ENCODE measurements at regions not wholly inside any gene's neighbourhood (a gene's known extent, or its start where the extent isn't known, plus 50 kb on each side); places are given as distances from the start of the nearest gene placed in this dataset.

DNA sequence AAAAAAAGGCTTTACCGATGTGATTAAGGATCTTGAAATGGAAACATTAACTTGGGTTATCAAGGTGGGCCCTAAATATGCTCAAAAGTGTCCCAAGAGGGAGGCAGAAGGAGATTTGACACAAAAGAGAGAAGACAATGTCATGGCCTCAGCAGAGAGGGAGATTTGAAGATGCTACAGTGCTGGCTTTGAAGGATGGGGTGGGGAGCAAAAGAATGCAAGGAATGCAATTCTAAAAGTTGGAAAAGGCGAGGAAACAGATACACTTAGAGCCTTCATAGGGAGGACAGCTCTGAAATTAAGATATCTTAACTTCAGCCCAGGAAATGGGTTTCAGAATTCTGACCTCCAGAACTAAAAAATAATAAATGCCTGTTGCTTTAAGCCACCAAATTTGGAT lies 314.5 kb upstream of the CCDC54 start:
- H3K9me3 ChIP-seq: no peaks in the 10 kb centered on the region
- no peak for FAIRE-seq
- no peaks in the 10 kb centered on the region for H3K4me1 ChIP-seq
- ATAC-seq: no peak
- no peak for DNase-seq
- no peak overlapping the region for H3K27ac ChIP-seq
- no peaks in the 10 kb centered on the region for H3K36me3 ChIP-seq
- H3K27me3 ChIP-seq: no peaks in the 10 kb centered on the region
- intact Hi-C loops (cut with DNase I): no loop called here
- 53 to 69% methylated on average over 2 of the region's 2 CpGs for WGBS, 2 donors
- no peak overlapping the region for H3K4me3 ChIP-seq
- TF ChIP-seq, protein P1, sequence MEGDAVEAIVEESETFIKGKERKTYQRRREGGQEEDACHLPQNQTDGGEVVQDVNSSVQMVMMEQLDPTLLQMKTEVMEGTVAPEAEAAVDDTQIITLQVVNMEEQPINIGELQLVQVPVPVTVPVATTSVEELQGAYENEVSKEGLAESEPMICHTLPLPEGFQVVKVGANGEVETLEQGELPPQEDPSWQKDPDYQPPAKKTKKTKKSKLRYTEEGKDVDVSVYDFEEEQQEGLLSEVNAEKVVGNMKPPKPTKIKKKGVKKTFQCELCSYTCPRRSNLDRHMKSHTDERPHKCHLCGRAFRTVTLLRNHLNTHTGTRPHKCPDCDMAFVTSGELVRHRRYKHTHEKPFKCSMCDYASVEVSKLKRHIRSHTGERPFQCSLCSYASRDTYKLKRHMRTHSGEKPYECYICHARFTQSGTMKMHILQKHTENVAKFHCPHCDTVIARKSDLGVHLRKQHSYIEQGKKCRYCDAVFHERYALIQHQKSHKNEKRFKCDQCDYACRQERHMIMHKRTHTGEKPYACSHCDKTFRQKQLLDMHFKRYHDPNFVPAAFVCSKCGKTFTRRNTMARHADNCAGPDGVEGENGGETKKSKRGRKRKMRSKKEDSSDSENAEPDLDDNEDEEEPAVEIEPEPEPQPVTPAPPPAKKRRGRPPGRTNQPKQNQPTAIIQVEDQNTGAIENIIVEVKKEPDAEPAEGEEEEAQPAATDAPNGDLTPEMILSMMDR (IDR thresholded peaks at IDR 0.05): no peak

DNA sequence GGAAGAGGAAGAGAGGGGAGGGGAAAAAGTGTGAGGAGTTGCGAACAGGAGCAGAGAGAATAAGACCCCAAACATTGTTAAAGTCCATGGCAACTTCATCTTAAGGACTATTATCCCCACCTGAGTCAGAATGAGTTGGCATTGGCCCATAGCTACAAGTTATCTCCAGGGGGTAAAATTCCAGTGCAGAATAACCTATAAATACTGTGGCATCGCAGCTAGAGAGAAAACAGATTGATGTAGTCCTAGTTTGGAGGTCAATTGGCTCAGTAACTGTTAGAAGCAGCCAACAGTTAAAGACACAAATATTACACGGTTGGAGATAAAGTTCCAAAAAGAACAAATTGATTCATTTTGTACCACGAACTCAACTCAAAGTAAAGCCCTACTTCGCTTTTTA lies 313.9 kb upstream of the CCDC54 start:
- Histone ChIP-seq H3K9me3 (no peaks in the 10 kb centered on the region), H3K27ac (no peak overlapping the region), H3K4me1 (no peaks in the 10 kb centered on the region), H3K4me3 (no peak overlapping the region), H3K36me3 (no peaks in the 10 kb centered on the region), H3K27me3 (no peaks in the 10 kb centered on the region)
- DNase-seq (no peak), FAIRE-seq (no peak), ATAC-seq (no peak)
- TF ChIP-seq, protein P1 (IDR thresholded peaks at IDR 0.05): no peak
- 43% methylated on average over 5 of the region's 5 CpGs for WGBS, 2 donors
- intact Hi-C loops (cut with DNase I): no loop called here

DNA sequence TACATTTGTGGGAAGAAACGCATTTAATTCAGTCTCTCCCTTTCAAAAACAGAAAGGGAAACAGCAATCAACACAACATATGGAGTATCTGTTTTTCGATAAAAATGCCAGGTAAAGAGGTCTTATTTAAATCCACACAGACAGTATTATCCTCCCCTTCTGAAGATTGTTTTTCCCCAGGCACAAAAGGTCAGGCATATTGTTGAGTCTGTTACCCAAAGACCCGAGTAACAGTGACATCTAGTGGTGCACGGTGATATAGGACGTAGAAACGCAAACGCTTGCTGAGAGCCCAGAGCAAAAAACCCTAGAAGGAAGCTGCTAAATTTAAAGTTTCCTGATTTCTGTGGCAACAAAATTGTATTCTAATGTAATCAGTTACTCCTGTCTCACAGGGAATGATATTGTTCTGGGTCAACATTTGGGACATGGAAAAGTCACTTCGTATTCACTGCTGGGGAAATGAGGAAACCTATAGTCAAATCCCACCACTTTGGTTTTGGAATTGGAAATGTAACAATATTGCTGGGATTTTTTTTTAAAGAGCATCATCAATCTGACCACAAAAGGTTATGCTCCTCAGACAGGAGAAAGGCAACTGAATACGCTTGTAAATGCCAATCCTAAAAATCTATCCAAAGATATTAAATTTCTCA lies 312.7 kb upstream of the CCDC54 start:
- Histone ChIP-seq H3K27me3 (no peaks in the 10 kb centered on the region), H3K27ac (no peak overlapping the region), H3K4me3 (no peak overlapping the region), H3K36me3 (no peaks in the 10 kb centered on the region), H3K4me1 (no peaks in the 10 kb centered on the region), H3K9me3 (no peaks in the 10 kb centered on the region)
- intact Hi-C loops (cut with DNase I): no loop called here
- FAIRE-seq (peak; percentile 43), DNase-seq (peak in 3 of 6 donors; percentile 37 to 69 (median 41)), ATAC-seq (peak; percentile 74 to 94 (median 92))
- TF ChIP-seq, protein P1 (IDR thresholded peaks at IDR 0.05): peak; percentile 58 to 89 (median 72)
- 16 to 17% methylated on average over 9 of the region's 9 CpGs for WGBS, 2 donors

DNA sequence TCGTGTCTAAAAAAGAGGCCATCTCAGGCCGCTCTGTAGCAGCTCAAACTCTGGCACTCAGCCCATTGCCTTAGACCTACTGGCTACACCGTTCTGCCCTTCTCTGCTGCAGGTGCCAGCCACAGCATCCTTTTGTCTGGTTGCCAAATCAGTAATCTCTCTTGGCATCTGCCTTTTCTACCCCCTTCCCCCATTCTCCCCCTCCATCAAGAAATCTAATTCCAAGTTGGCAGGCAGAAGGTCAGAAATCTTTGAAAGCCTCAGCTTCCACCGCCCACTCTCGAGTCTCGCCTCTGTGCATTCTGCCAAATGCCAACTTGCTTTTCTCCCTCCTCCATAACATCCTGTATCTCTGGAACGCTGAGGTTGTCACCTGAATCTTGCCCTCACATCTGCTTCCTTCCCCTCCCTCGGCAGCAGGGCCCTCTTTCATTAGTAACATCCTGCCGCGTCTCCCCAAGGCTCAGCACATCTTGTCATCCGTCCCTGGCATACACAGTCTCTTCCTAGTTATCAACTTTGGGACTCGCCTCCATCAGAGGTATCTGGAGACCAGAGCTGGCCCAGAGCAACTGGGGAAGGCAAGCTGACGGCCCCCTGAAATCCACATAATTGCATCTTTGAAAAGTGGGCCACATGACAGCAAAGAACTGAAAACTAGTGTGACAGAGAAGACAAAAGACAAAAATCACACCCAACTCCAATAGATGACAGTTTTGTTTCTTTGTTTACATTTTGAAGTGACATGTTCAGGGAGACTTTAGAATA lies 312.0 kb upstream of the CCDC54 start:
- no peaks in the 10 kb centered on the region for H3K4me1 ChIP-seq

More for the DNA sequence above, 312.0 kb upstream of the CCDC54 start:
- Histone ChIP-seq H3K27me3 (no peaks in the 10 kb centered on the region), H3K4me3 (no peak overlapping the region), H3K9me3 (no peaks in the 10 kb centered on the region), H3K36me3 (no peaks in the 10 kb centered on the region), H3K27ac (no peak overlapping the region)
- TF ChIP-seq, protein P1 (IDR thresholded peaks at IDR 0.05): no peak
- no peak for ATAC-seq
- WGBS, 2 donors: 32 to 46% methylated on average over 13 of the region's 13 CpGs
- no peak for DNase-seq
- intact Hi-C loops (cut with DNase I): no loop called here
- no peak for FAIRE-seq

Measured in pancreas (tissue), 10 donors.